NOMO-1 treated with DMSO at 0.1 percent for 48 hours (cell line): ENCODE measurements at regions not wholly inside any gene's neighbourhood (a gene's known extent, or its start where the extent isn't known, plus 50 kb on each side); places are given as distances from the start of the nearest gene placed in this dataset.

Experiments
- DNase-seq: peaks from one replicate; lab custom pipeline; 2025; ENCODE audit not compliant: unreplicated experiment; lab: John Stamatoyannopoulos, UW

DNA sequence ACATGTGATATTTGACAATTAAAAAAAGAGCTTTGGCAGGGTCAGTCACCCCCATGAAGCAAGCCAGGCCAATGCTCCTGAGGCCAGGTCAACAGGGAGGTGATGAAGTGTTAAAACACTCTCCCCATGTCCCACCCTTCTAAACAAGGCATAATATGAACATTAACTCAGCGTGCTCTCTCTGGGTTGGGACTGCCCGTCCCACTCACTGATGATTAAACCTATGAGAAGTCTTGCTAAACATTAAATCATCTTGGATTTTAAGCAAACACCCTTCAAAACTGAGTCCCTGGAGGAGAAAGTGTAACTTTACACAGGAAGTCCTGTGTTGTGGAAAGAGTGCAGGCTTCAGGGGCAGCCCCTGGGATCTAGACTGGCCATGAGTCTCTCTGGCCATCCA lies 558.5 kb downstream of the CD83 start:
- DNase-seq: no peak

DNA sequence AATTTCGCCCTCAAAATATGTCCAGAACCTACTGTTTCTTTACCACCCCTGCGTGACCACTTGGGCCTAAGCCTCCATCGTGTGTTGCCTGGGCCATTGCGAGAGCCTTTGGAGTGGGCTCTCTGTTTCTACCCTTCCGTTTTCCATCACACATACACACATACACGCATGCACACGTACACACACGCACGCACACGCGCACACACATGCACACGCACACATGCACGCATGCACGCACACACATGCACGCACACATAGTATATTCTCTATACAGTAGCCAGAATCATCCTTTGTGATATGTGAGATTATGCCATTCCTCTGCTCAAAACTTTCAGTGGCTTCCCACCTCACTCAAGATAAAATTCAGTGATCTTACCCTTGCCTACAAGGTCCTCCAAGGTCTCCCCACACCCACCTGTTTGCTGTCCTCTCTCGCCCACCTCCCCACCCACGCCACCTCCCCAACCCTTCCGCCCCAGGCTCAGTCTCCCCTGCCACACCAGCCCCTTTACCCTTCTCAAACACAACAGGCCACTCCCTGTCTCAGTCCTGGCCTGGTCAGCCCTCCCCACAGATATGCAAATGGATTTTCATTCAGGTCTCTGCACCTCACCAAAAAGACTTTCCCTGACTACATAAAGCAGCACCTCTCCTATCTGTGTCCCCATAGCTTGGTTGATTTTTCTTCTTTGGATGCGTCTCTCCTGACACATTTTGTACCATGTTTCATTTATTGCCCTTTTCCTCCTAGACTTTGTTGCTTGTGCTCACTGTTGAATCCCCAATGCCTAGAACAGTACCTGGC lies 559.6 kb downstream of the CD83 start:
- no peak for DNase-seq

DNA sequence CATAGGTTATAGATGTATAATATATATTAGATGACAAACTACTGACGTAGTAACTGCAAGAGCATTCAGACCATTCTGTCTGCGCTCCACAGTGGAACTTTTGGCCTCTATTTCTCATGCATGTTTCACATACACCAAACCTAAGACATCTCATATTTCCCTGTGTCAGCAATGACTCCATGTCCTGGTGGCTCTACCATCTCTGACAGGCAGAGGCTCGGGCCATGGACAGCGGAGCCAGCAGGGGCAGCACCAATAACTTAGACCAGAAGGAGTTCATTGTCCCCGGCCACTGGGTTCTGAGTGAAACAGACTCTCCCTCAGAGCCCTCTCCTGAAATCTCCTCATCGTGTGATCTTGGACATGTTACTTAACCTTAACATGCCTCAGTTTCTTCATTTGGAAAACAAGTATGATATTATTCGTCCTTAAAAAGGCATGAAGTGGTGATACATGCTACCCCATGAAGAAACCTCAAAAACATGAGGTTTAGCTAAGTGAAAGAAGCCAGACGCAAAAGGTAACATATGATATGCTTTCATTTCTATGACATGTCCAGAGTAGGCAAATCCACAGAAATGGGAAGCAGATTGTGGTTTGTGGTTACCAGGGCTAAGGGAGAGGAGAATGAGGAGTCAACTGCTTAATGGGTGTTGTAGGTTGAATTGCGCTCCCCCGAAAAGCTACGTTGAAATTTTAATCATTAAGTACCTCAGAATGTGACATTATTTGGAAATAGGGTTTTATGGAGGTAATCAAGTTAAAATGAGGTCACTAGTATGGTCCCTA lies 564.0 kb upstream of the JARID2 start:
- DNase-seq: peak; percentile 76

DNA sequence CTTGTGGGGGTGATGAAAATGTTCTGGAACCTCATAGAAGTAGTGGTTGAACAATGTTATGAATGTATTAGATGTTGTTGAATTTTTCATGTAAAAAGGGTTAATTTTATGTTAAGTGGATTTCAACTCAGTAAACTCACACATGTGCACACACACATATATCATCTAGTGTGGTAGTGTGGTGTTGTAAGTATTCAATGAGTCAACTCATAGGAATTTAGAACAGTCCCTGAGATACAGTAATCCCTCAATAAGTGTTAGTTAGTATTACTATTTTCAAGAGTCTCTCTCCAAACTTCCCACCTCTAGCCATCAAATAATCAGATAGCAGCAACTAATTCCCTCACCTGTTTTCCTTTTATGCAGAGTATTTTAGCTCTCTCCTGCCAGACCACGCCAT lies 563.1 kb upstream of the JARID2 start:
- DNase-seq: no peak

DNA sequence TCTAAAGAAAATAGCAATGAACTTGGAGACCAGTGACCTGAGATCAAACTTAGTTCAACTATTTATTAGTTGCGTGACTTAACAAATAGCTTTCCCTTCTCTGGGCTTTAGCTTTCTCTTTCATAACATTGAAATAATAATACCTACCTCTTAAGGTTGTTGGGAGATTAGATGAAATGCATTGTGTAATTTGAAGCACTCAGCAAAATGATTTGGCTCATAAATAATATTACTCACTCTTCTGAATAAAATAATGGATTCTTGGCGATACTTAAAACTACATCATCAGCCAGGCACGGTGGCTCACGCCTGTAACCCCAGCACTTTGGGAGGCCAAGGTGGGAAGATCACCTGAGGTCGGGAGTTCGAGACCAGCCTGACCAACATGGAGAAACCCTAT lies 556.2 kb upstream of the JARID2 start:
- DNase-seq: no peak

DNA sequence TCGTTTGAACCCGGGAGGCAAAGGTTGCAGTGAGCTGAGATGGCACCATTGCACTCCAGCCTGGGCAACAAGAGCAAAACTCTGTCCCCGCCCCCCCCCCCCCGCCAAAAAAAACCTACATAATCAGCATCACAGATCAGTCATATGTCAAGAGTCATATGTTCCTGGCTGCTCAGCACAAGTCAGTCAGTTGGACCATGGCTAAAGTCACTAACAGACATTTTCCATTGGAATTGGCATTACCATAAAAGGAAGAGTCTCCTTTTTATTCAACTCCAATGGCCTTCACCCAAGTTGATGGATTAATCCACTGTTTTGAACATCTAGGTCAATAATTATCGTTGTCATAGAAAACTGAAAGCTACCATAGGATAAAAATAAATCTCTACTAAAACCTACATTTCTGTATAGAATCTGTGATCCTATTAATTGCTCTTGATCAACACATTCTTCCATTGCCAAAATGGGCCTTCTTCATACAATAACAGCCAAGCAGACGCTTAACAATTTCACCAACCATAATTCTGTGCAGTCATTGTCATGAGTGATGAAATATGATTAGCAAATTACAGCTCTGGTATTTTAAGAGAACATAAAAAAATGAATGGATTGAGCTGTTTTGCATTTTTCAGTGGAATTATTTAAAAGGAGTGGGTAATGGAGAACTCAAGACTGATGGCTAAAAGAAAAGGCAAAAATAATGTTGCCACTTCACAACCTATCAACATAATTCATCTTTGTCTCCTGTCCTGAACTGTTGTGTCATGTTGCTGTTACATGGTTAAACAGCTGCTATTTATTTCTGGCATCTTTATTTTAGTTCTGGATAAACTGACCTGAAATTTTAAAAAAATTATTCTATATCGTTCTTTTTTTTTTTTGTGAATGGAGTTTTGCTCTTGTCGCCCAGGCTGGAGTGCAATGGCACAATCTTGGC lies 555.5 kb upstream of the JARID2 start:
- DNase-seq: no peak

DNA sequence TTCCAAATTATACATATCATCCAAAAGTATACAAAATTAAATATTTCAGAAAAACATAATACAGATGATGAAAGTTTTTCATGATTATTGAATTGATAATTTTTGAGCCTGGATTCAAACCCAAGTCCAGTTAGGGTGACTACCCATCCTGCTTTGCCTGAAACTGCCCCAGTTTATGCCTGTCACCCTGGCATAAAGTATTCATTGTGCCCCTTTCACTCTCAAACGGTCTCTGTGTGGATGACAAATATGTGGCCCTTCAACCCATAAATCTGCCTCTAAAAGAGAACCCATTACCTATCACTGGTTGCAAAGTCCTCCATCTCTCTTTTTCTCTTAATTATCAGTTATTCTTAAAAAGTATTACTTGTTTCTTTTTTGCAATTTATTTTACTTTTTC lies 553.7 kb upstream of the JARID2 start:
- peak; percentile 12 for DNase-seq

DNA sequence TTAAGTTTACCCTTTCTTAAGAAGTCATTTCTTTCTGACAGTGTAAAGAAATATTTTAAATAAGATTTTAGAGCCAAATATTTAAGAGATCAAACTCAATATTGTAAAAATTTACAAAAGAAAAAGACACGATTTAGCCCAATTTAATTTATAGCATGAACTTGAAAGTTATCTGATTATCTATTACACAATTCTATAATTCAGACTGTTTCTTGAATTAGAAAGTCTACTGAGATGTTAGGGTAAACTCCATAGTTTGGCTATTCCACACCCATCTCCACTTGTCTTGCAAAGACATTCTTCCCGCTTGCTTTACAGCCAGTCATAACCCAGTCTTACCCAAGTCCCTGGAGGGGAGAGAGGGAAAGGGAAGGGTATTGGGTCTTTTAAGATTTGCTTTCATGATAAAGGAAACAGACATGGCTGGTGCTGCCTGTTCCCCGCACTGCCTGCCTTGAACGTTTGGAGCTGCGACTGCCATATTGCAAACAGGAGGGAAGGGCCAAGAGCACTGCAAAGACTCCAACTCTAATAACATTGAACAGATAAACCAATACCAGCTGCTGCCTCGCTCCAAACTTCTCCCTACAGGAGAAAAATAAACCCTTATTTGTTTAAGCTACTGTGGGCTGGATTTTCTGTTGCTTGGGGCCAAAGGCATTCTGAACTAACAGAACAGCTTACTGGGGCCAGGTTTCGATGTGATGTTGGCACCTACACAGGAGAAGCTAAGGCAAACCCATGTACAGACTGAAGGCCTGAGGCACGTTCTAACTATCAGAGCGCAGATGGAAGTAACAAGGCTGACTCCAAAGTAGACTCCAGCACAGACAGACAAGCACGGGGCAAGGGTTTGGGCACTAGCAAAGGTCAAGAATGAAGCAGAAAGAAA lies 552.3 kb upstream of the JARID2 start:
- DNase-seq: no peak

DNA sequence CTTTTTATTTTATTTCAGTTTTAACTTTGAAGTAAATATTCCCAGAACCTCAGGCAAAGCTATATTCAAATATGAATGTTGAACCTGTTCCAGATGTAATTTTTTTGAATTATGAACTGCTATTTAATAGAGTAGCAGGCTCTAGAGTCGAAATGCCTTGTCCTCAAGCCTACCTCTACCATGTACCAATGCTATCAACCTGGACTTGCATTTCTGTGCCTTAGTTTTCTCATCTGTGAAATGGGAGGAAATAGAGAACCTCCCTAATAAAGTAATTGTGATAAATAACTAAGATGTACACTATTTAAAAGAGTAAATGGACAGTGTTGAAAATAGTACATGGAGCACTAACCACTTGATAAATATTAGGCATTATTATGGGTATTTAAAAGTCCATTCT lies 551.6 kb upstream of the JARID2 start:
- no peak for DNase-seq

DNA sequence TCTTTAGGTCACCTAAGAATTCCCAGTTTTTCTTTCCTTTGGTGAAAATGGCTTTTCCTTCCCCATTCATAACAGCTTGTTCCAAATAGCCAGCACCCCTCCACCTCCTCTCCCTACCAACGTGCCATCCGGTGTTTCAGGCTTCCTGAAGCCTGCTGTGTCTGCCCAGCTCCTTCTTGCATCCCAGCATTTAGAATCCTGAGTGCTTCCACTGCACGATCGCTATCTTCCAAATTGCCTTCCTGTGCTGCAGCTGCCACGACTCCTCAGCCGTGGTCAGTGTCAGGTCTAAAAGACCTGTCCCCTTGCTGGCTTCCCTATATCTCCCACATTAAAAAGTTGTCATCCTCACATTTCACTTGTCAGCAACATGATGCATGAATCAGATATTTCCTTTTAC lies 550.3 kb upstream of the JARID2 start:
- DNase-seq: no peak

DNA sequence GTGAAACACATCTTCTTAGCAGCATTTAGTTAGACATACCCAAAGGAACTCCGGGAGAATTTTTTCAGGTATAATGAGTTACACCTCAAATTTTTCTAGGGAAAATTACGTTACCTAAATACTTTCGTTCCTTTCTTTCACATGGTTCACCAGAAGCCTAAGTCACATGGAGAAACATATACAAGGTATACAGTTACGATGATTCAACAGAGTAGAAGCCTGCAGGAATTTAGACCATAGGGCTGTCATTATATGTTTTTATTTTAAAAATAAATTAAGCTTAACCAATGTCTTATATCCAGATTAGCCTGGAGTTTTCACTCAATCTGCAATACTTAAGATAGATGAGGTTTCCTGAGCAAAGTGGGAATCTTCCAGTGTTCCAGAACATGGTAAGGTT lies 549.5 kb upstream of the JARID2 start:
- DNase-seq: no peak

DNA sequence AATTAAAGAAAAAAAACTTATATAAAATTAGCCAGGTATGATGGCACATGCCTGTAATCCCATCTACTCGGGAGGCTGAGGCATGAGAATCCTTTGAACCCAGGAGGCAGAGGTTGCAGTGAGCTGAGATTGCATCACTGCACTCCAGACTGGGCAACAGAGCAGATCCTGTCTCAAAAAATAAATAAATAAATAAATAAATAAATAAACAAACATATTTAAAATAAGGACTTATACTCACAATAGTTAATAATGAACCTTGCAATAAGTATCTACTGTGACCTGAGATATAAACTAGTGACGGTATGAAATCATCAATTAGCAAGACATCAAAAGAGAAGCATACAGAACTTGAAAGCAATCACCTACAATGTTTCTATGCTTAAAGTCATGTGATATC lies 548.4 kb upstream of the JARID2 start:
- DNase-seq: no peak

DNA sequence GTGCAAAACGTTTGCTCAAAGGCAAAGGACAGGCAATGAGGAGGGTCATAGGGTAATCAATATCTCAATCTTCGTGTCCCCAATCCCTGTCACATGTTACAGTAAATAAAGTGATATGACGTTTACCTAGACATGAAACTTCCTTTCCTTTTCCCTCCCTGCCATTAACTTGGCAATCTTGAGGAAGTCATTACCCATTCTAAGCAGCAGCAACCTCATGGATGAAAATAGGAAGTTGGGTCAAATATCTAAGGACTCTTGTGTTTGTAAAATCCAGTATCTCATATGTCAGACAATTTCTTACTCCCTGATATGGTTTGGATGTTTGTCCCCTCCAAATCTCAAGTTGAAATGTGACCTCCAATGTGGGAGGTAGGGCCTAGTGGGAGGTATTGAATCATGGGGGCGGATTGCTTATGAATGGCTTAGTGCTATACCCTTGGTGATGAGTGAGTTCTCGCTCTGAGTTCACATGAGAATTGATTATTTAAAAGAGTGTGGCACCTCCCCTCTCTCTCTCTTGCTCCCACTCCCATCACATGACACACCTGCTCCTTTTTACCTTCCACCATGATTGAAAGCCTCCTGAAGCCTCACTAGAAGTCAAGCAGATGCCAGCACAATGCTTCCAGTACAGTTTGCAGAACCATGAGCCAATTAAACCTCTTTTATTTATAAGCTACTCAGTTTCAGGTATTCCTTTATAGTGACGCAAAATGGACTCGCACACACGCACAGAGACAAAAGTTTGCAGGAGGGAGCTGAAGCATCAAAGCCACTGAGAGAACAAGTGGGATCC lies 545.9 kb upstream of the JARID2 start:
- peak; percentile 27 for DNase-seq

DNA sequence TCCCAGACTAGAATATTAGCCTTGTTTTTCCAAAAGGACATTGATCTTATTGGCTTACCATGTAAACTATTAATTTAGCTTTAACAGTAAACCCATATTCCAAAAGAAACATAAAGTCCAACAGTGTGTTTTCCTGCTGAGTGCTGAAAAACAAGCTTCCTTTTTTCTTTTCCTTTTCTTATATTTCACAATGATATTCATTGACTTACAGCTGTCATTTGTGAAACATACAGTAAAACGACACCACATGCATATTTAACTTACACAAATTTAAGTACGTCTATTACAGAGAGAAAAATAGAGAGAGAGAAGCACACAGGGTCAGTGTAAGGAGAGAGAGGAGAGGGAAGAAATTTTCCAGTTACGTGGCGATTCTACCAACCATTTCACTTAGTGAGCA lies 543.9 kb upstream of the JARID2 start:
- peak; percentile 46 for DNase-seq

DNA sequence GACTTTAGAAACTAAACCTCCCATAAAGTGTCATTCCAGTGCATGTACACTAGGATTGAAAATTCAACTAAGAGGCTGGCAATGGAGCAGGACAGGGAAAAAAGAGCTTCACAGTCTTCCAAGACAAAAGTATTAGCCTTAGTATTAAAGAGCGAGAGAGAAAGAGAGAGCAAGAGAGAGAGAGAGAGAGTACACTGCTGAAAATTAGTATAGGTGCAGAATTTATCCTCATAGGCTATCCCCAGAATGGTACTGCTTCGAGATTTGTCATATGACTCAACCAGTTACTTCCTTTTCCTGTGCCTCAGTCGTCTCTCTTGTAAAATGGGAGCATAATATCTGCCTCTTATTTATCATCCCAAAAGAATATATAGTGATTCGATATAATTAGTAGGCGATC lies 543.2 kb upstream of the JARID2 start:
- no peak for DNase-seq

DNA sequence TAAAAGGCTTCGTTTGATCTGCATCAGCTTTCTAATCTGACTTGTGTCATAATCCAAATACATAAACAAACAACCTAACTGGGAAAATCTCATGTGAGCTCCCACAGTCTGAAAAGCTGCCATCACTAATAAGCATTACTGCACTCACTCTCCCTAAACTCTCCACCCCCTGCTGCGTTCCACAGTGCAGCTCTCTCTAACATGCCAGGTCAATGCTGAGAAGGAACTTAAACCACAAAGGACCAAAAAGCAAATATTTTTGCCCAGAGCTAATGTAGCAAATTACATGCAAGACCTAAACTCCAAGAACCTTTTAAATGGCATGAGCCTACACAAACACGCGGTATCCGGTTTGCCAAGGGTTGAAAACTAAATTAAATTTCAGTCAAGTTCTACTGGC lies 542.3 kb upstream of the JARID2 start:
- DNase-seq: no peak

DNA sequence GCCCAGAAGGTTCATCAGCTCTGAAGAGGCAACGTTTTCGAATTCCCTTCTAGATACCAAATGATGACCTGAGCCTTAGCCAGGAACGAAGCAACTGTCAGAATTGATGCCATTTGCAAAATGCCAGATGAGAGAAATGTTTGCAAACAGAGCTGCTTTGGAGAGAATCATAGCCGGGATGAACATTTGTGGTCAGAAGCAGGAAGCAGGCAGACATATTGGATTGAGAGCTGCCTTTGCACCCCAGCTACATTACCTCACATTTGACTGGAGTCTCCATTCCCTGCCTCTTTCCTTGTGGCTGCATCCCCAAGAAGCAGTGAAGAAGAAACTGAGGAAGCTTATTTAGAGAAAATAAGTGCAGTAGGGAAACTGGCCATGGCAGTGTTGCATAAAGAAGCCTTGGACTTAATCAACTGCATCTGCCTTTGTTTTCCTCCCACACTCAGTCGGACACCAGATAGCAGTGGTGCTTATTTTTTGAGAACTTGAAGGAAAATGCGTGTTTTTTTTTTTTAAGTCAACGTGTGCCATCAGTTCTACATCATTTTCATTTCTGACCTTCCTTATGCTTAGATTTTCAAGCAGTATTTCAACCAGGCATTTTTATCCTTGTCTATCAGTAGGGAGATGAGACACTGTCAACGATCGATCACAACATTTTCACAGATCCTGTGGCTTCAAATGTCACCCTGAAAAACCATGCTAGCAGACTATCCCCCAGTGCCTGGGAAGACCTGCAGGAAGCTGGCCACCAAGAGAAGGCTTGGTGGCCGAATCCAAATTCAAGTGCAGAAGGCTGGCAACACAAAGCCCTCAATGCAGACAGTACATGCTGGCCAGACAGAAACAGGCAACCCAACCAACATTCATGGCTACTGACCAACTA lies 541.2 kb upstream of the JARID2 start:
- DNase-seq: no peak

DNA sequence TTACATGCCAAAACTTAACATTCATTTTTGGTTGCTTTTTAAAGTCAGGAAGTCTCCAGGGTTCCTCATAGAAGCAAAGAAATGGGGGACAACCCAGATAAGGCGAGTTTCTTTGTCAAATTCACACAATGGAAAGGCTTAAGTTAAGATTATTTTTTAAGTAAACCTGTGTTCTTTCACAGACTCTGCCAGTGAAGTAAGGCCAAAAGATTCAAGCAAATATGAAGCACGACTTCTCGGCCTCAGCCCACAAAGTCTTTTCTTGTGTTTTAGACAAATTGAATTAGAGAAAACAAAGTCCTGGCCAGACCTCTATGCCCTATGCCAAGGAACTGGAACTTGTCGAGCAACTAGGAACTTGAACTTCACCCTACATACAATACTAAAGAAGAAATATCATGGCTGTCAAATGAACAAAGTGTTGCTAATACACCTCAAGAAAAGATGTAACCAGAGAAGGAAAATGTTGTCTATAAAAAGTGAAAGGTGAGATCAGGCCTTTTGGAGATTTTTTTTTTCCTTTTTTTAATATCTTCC lies 540.0 kb upstream of the JARID2 start:
- DNase-seq: no peak
